ENCODE measurements at regions not wholly inside any gene's neighbourhood (a gene's known extent, or its start where the extent isn't known, plus 50 kb on each side); places are given as distances from the start of the nearest gene placed in this dataset.

DNA sequence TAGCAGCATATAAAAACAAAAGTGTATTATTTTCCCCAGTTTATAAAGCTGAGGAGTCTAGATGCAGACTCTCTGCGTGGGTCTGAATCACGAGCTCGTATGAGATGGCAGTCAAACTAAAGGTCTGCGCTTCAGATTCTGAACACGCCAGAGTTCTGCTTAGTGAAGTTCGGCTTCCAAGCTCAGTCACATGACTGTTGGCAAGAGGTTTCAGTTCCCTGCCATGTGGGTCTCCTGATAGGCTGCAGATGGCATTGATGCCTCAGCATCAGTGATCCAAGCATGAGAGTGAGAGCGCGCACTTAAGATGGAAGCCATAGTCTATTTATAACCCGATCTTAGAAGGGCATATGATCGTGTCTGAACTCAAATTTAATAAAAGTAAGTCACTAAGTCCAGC is 242.8 kb upstream of the DOK6 start:
- Histone ChIP-seq H3K36me3 (ENCODE audit: control insufficient read depth in 2 of 2, insufficient read depth in 1 of 2, low read length in 2 of 2) (no peaks in the 10 kb centered on the region), H3K4me3 (ENCODE audit: low read depth, low read length) (no peak overlapping the region), H3K9me3 (ENCODE audit: control insufficient read depth, insufficient read depth, low read depth, low read length) (no peaks in the 10 kb centered on the region), H3K4me1 (ENCODE audit: control insufficient read depth, insufficient read depth, low read length) (no peaks in the 10 kb centered on the region), H3K27ac (ENCODE audit: extremely low read depth, low read depth, low read length) (no peak overlapping the region)
- TF ChIP-seq OSR2 (tag by site-specific recombination; IDR thresholded peaks at IDR 0.05): no peak
- TF ChIP-seq, protein P1, sequence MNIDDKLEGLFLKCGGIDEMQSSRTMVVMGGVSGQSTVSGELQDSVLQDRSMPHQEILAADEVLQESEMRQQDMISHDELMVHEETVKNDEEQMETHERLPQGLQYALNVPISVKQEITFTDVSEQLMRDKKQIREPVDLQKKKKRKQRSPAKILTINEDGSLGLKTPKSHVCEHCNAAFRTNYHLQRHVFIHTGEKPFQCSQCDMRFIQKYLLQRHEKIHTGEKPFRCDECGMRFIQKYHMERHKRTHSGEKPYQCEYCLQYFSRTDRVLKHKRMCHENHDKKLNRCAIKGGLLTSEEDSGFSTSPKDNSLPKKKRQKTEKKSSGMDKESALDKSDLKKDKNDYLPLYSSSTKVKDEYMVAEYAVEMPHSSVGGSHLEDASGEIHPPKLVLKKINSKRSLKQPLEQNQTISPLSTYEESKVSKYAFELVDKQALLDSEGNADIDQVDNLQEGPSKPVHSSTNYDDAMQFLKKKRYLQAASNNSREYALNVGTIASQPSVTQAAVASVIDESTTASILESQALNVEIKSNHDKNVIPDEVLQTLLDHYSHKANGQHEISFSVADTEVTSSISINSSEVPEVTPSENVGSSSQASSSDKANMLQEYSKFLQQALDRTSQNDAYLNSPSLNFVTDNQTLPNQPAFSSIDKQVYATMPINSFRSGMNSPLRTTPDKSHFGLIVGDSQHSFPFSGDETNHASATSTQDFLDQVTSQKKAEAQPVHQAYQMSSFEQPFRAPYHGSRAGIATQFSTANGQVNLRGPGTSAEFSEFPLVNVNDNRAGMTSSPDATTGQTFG (tag by site-specific recombination; IDR thresholded peaks at IDR 0.05; ENCODE audit: borderline replicate concordance): no peak
- TF ChIP-seq ZBTB7A (tag by site-specific recombination; IDR thresholded peaks at IDR 0.05; ENCODE audit: low read depth): no peak
- TF ChIP-seq ZSCAN16 (tag by site-specific recombination; IDR thresholded peaks at IDR 0.05): no peak
- TF ChIP-seq, protein P2, sequence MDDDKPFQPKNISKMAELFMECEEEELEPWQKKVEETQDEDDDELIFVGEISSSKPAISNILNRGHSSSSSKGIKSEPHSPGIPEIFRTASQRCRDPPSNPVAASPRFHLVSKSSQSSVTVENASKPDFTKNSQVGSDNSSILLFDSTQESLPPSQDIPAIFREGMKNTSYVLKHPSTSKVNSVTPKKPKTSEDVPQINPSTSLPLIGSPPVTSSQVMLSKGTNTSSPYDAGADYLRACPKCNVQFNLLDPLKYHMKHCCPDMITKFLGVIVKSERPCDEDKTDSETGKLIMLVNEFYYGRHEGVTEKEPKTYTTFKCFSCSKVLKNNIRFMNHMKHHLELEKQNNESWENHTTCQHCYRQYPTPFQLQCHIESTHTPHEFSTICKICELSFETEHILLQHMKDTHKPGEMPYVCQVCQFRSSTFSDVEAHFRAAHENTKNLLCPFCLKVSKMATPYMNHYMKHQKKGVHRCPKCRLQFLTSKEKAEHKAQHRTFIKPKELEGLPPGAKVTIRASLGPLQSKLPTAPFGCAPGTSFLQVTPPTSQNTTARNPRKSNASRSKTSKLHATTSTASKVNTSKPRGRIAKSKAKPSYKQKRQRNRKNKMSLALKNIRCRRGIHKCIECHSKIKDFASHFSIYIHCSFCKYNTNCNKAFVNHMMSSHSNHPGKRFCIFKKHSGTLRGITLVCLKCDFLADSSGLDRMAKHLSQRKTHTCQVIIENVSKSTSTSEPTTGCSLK (tag by site-specific recombination; IDR thresholded peaks at IDR 0.05): no peak
- no peak for TF ChIP-seq BCL11B (tag by site-specific recombination; IDR thresholded peaks at IDR 0.05; ENCODE audit: low read depth)
- TF ChIP-seq, protein P3, sequence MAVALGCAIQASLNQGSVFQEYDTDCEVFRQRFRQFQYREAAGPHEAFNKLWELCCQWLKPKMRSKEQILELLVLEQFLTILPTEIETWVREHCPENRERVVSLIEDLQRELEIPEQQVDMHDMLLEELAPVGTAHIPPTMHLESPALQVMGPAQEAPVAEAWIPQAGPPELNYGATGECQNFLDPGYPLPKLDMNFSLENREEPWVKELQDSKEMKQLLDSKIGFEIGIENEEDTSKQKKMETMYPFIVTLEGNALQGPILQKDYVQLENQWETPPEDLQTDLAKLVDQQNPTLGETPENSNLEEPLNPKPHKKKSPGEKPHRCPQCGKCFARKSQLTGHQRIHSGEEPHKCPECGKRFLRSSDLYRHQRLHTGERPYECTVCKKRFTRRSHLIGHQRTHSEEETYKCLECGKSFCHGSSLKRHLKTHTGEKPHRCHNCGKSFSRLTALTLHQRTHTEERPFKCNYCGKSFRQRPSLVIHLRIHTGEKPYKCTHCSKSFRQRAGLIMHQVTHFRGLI (tag by site-specific recombination; IDR thresholded peaks at IDR 0.05): no peak
- TF ChIP-seq, protein P4, sequence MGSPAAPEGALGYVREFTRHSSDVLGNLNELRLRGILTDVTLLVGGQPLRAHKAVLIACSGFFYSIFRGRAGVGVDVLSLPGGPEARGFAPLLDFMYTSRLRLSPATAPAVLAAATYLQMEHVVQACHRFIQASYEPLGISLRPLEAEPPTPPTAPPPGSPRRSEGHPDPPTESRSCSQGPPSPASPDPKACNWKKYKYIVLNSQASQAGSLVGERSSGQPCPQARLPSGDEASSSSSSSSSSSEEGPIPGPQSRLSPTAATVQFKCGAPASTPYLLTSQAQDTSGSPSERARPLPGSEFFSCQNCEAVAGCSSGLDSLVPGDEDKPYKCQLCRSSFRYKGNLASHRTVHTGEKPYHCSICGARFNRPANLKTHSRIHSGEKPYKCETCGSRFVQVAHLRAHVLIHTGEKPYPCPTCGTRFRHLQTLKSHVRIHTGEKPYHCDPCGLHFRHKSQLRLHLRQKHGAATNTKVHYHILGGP (tag by site-specific recombination; IDR thresholded peaks at IDR 0.05): no peak
- TF ChIP-seq ZNF266 (tag by site-specific recombination; IDR thresholded peaks at IDR 0.05; ENCODE audit: low read depth): no peak
- TF ChIP-seq, protein P5, sequence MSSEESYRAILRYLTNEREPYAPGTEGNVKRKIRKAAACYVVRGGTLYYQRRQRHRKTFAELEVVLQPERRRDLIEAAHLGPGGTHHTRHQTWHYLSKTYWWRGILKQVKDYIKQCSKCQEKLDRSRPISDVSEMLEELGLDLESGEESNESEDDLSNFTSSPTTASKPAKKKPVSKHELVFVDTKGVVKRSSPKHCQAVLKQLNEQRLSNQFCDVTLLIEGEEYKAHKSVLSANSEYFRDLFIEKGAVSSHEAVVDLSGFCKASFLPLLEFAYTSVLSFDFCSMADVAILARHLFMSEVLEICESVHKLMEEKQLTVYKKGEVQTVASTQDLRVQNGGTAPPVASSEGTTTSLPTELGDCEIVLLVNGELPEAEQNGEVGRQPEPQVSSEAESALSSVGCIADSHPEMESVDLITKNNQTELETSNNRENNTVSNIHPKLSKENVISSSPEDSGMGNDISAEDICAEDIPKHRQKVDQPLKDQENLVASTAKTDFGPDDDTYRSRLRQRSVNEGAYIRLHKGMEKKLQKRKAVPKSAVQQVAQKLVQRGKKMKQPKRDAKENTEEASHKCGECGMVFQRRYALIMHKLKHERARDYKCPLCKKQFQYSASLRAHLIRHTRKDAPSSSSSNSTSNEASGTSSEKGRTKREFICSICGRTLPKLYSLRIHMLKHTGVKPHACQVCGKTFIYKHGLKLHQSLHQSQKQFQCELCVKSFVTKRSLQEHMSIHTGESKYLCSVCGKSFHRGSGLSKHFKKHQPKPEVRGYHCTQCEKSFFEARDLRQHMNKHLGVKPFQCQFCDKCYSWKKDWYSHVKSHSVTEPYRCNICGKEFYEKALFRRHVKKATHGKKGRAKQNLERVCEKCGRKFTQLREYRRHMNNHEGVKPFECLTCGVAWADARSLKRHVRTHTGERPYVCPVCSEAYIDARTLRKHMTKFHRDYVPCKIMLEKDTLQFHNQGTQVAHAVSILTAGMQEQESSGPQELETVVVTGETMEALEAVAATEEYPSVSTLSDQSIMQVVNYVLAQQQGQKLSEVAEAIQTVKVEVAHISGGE (tag by site-specific recombination; conservative IDR thresholded peaks at IDR 0.05; ENCODE audit: low read depth): no peak
- TF ChIP-seq ZNF555 (tag by site-specific recombination; conservative IDR thresholded peaks at IDR 0.05): no peak
- no peak for TF ChIP-seq ZNF366 (tag by site-specific recombination; conservative IDR thresholded peaks at IDR 0.05)
- TF ChIP-seq, protein P6, sequence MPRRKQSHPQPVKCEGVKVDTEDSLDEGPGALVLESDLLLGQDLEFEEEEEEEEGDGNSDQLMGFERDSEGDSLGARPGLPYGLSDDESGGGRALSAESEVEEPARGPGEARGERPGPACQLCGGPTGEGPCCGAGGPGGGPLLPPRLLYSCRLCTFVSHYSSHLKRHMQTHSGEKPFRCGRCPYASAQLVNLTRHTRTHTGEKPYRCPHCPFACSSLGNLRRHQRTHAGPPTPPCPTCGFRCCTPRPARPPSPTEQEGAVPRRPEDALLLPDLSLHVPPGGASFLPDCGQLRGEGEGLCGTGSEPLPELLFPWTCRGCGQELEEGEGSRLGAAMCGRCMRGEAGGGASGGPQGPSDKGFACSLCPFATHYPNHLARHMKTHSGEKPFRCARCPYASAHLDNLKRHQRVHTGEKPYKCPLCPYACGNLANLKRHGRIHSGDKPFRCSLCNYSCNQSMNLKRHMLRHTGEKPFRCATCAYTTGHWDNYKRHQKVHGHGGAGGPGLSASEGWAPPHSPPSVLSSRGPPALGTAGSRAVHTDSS (tag by site-specific recombination; IDR thresholded peaks at IDR 0.05): no peak
- ChIA-PET CTCF (interaction anchor here (0.6 kb wide), 1 partner anchor 154 kb away, joined by 3 read pairs; no protein-coding TSS in a partner anchor), POLR2A (no interaction called here)
